Mesothelial cell of epicardium (in vitro differentiated cells): ENCODE measurements at regions not wholly inside any gene's neighbourhood (a gene's known extent, or its start where the extent isn't known, plus 50 kb on each side); places are given as distances from the start of the nearest gene placed in this dataset.

Experiments used
- DNase-seq, 2 experiments: peaks; one replicate each; pipeline ENCODE4 v3.0.0; 2021; ENCODE audit warnings: low spot score in 2 of 2; ENCODE audit not compliant: unreplicated experiment in 2 of 2
- H3K27ac Mint-ChIP-seq: 2 replicates; pipeline ENCODE4 v1.8.0; 2021; ENCODE audit warnings: mixed read lengths
- H3K27me3 Mint-ChIP-seq: 2 replicates; pipeline ENCODE4 v1.8.0; 2021; ENCODE audit warnings: low read depth, mixed read lengths
- H3K36me3 Mint-ChIP-seq: 2 replicates; pipeline ENCODE4 v1.8.0; 2021; ENCODE audit warnings: mixed read lengths
- H3K4me1 Mint-ChIP-seq: 2 replicates; pipeline ENCODE4 v1.8.0; 2021; ENCODE audit warnings: mixed read lengths
- H3K4me3 Mint-ChIP-seq: 2 replicates; pipeline ENCODE4 v1.8.0; 2021; ENCODE audit warnings: mild to moderate bottlenecking, moderate library complexity, mixed read lengths
- H3K9me3 Mint-ChIP-seq: 2 replicates; pipeline ENCODE4 v1.8.0; 2021; ENCODE audit warnings: mixed read lengths
- TF ChIP-seq, protein P1 (sequence below): fragments of 200-600 bp; sonication (generic); IDR thresholded peaks from one replicate; pipeline ENCODE4 v1.5.0; 2021; ENCODE audit warnings: antibody characterized with exemption; ENCODE audit not compliant: unreplicated experiment

DNA sequence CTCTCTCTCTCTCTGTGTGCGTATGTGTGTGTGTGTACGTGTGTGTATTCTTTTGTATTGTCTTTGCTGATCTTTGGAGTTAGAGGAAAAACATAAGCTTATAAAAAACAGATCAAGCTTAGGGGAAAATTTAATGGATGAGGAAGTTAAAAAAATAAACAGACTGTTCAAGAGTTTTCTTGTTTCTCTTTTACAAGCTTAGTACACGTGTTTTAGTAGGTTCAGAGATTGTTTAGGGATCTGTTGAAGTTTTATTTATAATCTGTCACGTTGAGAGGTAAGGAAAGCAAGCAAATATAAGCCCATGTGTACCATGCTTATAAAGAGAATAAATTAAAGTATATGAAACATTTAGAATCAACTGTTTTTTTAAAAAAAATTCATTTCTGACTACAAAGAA lies 1470.3 kb upstream of the NUDT12 start:
- Mint-ChIP-seq H3K4me3 (no peak overlapping the region), H3K27ac (no peak overlapping the region), H3K4me1 (peaks cover 12% of the 10 kb centered on the region), H3K36me3 (peaks cover 7% of the 10 kb centered on the region), H3K27me3 (no peaks in the 10 kb centered on the region), H3K9me3 (peaks cover 17% of the 10 kb centered on the region)
- DNase-seq: no peak
- TF ChIP-seq, protein P1, sequence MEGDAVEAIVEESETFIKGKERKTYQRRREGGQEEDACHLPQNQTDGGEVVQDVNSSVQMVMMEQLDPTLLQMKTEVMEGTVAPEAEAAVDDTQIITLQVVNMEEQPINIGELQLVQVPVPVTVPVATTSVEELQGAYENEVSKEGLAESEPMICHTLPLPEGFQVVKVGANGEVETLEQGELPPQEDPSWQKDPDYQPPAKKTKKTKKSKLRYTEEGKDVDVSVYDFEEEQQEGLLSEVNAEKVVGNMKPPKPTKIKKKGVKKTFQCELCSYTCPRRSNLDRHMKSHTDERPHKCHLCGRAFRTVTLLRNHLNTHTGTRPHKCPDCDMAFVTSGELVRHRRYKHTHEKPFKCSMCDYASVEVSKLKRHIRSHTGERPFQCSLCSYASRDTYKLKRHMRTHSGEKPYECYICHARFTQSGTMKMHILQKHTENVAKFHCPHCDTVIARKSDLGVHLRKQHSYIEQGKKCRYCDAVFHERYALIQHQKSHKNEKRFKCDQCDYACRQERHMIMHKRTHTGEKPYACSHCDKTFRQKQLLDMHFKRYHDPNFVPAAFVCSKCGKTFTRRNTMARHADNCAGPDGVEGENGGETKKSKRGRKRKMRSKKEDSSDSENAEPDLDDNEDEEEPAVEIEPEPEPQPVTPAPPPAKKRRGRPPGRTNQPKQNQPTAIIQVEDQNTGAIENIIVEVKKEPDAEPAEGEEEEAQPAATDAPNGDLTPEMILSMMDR: no peak

DNA sequence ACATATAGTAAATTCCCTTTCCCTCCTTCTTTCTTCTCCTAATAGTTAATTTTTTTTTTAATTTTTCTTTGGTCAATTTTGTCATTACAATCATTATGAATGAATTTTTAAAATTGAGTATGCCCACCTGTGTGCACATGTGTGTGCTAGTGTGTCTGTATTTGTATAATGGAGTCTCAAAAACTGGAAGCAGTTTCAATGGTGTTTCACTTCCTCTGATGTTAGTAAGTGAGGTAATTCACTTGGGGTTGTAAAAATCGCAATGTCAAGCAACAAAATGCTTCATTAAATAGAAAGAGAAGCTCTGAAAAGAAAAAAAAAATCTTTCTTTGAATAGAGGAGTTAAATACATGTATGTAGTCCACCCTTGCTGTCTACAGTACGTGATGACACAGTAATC lies 1467.6 kb upstream of the NUDT12 start:
- no peak overlapping the region for H3K27ac Mint-ChIP-seq
- no peak overlapping the region for H3K4me3 Mint-ChIP-seq
- DNase-seq: no peak
- no peaks in the 10 kb centered on the region for H3K27me3 Mint-ChIP-seq
- H3K36me3 Mint-ChIP-seq: no peaks in the 10 kb centered on the region
- H3K4me1 Mint-ChIP-seq: peaks cover 12% of the 10 kb centered on the region
- TF ChIP-seq, protein P1: no peak
- H3K9me3 Mint-ChIP-seq: peaks cover 9% of the 10 kb centered on the region

DNA sequence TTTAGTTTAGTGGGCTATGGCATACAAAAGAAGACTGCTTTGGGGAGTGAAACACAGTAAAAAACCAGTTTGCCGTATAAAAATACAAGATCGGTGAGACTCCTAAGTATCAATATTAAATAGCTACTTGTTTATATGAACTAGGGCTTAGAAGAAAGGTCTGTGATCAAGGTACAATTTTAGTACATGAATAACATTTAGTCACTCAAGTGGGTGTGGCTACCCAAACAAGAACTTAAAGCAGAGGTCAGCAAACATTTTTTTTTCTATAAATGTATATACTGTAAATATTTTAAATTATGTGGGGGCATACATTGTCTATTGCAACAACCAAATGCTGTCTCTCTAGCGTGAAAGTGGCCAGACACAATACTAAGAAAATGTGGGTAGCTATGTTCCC lies 1452.5 kb upstream of the NUDT12 start:
- peaks cover 7% of the 10 kb centered on the region for H3K9me3 Mint-ChIP-seq
- H3K4me3 Mint-ChIP-seq: no peak overlapping the region
- no peaks in the 10 kb centered on the region for H3K4me1 Mint-ChIP-seq
- no peak for DNase-seq
- H3K36me3 Mint-ChIP-seq: no peaks in the 10 kb centered on the region
- no peaks in the 10 kb centered on the region for H3K27me3 Mint-ChIP-seq
- H3K27ac Mint-ChIP-seq: no peak overlapping the region
- TF ChIP-seq, protein P1: no peak

DNA sequence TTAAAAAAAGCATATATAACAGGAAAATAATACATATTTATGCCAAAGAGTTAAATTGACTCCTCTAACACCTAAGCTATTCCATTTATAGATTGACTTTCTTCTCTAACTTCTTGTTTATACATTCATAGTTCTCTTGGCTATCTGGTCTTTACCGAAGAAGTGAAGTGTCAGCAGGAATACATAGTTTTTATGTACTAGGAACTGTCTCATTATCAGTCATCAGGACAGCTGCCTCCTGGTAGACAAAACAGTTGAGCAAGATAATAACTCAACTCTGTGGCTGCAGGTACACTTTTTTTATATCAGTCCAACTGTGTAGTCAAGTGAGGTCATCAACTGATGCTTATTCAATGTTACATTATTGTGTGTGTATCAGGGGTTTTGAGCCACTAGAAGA lies 1436.0 kb upstream of the NUDT12 start:
- TF ChIP-seq, protein P1: no peak
- no peak overlapping the region for H3K27ac Mint-ChIP-seq
- peaks cover 21% of the 10 kb centered on the region for H3K9me3 Mint-ChIP-seq
- no peak overlapping the region for H3K4me3 Mint-ChIP-seq
- DNase-seq: no peak
- H3K4me1 Mint-ChIP-seq: no peaks in the 10 kb centered on the region
- H3K27me3 Mint-ChIP-seq: no peaks in the 10 kb centered on the region
- H3K36me3 Mint-ChIP-seq: no peaks in the 10 kb centered on the region

DNA sequence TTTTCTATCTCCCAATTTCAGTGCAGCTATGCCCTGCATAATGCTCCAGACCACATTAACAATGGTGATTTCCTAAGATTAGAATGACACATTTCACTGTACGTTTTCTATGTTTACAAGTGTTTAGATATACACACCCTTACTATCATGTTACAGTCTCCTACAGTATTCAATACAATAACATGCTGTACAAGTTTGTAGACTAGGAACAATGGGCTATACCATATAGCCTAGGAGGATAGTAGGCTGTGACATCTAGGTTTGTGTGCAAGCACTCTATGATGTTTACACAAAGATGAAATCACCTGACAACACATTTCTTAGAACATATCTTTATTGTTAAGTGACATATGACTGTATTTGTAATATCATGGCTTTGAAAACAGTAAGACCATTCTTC lies 1435.6 kb upstream of the NUDT12 start:
- no peak overlapping the region for H3K4me3 Mint-ChIP-seq
- H3K27ac Mint-ChIP-seq: no peak overlapping the region
- no peaks in the 10 kb centered on the region for H3K36me3 Mint-ChIP-seq
- H3K4me1 Mint-ChIP-seq: no peaks in the 10 kb centered on the region
- no peaks in the 10 kb centered on the region for H3K27me3 Mint-ChIP-seq
- H3K9me3 Mint-ChIP-seq: peaks cover 18% of the 10 kb centered on the region
- DNase-seq: no peak
- TF ChIP-seq, protein P1: no peak

DNA sequence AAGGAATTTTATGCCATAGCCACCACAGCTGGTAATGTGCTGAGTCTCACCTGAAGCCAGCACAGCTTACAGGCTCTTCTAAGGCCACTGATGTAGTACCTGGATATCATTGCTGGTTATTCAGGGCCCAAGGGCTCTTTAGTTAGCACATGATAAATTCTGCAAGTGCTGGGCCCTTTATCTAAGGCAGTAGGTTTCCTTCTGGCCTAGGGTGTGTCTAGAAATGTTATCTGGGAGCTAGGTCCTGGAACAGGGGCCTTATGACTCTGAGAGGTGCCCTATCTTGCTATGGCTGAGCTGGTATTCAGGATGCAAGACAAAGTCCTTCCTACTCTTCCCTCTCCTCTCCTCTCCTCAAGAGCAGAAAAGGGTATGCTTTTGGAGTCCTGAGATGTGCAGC lies 1424.5 kb upstream of the NUDT12 start:
- no peak overlapping the region for H3K27ac Mint-ChIP-seq
- TF ChIP-seq, protein P1: no peak
- no peaks in the 10 kb centered on the region for H3K27me3 Mint-ChIP-seq
- H3K4me1 Mint-ChIP-seq: no peaks in the 10 kb centered on the region
- H3K9me3 Mint-ChIP-seq: peaks cover 29% of the 10 kb centered on the region
- peaks cover 14% of the 10 kb centered on the region for H3K36me3 Mint-ChIP-seq
- no peak for DNase-seq
- no peak overlapping the region for H3K4me3 Mint-ChIP-seq
